Cardiac septum (tissue), 1 donor: ENCODE measurements at regions not wholly inside any gene's neighbourhood (a gene's known extent, or its start where the extent isn't known, plus 50 kb on each side); places are given as distances from the start of the nearest gene placed in this dataset.

Source experiments
- DNase-seq: peaks from one replicate; pipeline ENCODE4 v3.0.0-alpha.2; 2020; ENCODE audit warnings: low spot score
- intact Hi-C: fragments of 100-400 bp; cut with DNase I; formaldehyde crosslinking; loops from one replicate; pipeline ENCODE4 v1.14.0; 2022
- donor health status: DM: no; HTN: no; CAD: no.

GRCh38 chr11:11789735-11790369, 51.9 kb upstream of the USP47 start:
- intact Hi-C loops = loop anchor here (5.0 kb wide), 3 partner anchors 168 to 988 kb away; partner anchors contain the start of gene GALNT18
- no peak for DNase-seq

GRCh38 chr11:11788063-11788710, 53.6 kb upstream of the USP47 start:
- DNase-seq = no peak
- intact Hi-C loops = loop anchor here (5.0 kb wide), 3 partner anchors 166 to 986 kb away; partner anchors contain the start of gene GALNT18

GRCh38 chr11:11787305-11788062, 54.3 kb upstream of the USP47 start:
- intact Hi-C loops = loop anchor here (2.0 to 5.0 kb wide), 5 partner anchors 165 to 985 kb away; partner anchors contain the start of gene GALNT18
- no peak for DNase-seq

- DNase-seq = no peak
- intact Hi-C loops = loop anchor here (2.0 to 5.0 kb wide), 5 partner anchors 164 to 984 kb away; partner anchors contain the start of gene GALNT18
Observed at GRCh38 chr11:11786771-11787170, 55.0 kb upstream of the USP47 start.

GRCh38 chr11:11786234-11786633, 55.5 kb upstream of the USP47 start:
- DNase-seq = no peak
- intact Hi-C loops = loop anchor here (2.0 to 5.0 kb wide), 5 partner anchors 164 to 984 kb away; partner anchors contain the start of gene GALNT18

GRCh38 chr11:11782532-11783110, 59.2 kb upstream of the USP47 start:
- intact Hi-C loops = no loop called here
- no peak for DNase-seq

- intact Hi-C loops = no loop called here
- DNase-seq = no peak
Observed at GRCh38 chr11:11780858-11781257, 60.9 kb upstream of the USP47 start.

GRCh38 chr11:11779975-11780374, 61.8 kb upstream of the USP47 start:
- DNase-seq = no peak
- intact Hi-C loops = no loop called here

- no peak for DNase-seq
- intact Hi-C loops = no loop called here
Observed at GRCh38 chr11:11777897-11778296, 63.9 kb upstream of the USP47 start.

- intact Hi-C loops = no loop called here
- no peak for DNase-seq
Observed at GRCh38 chr11:11776714-11777113, 65.1 kb upstream of the USP47 start.

- no peak for DNase-seq
- intact Hi-C loops = no loop called here
Observed at GRCh38 chr11:11774928-11775327, 66.8 kb upstream of the USP47 start.

- no peak for DNase-seq
- intact Hi-C loops = no loop called here
Observed at GRCh38 chr11:11772865-11773515, 68.8 kb upstream of the USP47 start.

GRCh38 chr11:11770921-11771486, 70.8 kb upstream of the USP47 start:
- DNase-seq = no peak
- intact Hi-C loops = no loop called here

GRCh38 chr11:11770296-11770695, 71.5 kb upstream of the USP47 start:
- no peak for DNase-seq
- intact Hi-C loops = no loop called here

GRCh38 chr11:11769782-11770181, 72.0 kb upstream of the USP47 start:
- no peak for DNase-seq
- intact Hi-C loops = no loop called here

- no peak for DNase-seq
- intact Hi-C loops = no loop called here
Observed at GRCh38 chr11:11769362-11769761, 72.4 kb upstream of the USP47 start.

GRCh38 chr11:11764423-11764803, 77.4 kb upstream of the USP47 start:
- no peak for DNase-seq
- intact Hi-C loops = no loop called here

GRCh38 chr11:11763796-11764422, 77.9 kb upstream of the USP47 start:
- intact Hi-C loops = no loop called here
- no peak for DNase-seq

- DNase-seq = no peak
- intact Hi-C loops = no loop called here
Observed at GRCh38 chr11:11760838-11761237, 80.9 kb upstream of the USP47 start.
